ENCODE measurements at regions not wholly inside any gene's neighbourhood (a gene's known extent, or its start where the extent isn't known, plus 50 kb on each side); places are given as distances from the start of the nearest gene placed in this dataset.

DNA sequence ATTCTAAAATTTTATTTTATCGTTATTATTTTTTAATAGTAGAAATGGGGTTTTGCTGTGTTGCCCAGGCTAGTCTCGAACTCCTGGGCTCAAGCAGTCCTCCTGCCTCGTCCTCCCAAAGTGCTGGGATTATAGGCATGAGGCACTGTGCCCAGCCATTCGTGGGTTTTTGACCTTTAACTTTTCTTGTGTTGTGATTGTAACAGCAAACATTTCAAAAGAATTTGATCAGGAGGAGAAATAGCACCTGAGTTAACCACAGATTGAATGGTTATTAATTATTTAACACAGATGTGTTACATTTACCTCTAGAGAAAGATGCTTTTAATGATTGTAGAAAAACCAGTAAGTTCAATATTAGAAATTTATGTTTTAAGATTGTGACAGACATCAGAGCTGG lies 132.0 kb downstream of the HAUS1 start:
- TF ChIP-seq EZH2 (optimal IDR thresholded peaks at IDR 0.05; ENCODE audit: low read depth, low read length), result no peak
- TF ChIP-seq, protein P1, sequence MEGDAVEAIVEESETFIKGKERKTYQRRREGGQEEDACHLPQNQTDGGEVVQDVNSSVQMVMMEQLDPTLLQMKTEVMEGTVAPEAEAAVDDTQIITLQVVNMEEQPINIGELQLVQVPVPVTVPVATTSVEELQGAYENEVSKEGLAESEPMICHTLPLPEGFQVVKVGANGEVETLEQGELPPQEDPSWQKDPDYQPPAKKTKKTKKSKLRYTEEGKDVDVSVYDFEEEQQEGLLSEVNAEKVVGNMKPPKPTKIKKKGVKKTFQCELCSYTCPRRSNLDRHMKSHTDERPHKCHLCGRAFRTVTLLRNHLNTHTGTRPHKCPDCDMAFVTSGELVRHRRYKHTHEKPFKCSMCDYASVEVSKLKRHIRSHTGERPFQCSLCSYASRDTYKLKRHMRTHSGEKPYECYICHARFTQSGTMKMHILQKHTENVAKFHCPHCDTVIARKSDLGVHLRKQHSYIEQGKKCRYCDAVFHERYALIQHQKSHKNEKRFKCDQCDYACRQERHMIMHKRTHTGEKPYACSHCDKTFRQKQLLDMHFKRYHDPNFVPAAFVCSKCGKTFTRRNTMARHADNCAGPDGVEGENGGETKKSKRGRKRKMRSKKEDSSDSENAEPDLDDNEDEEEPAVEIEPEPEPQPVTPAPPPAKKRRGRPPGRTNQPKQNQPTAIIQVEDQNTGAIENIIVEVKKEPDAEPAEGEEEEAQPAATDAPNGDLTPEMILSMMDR (IDR thresholded peaks at IDR 0.05; ENCODE audit: low read length), result no peak

Data from MM.1S (cell line).